ENCODE measurements at regions not wholly inside any gene's neighbourhood (a gene's known extent, or its start where the extent isn't known, plus 50 kb on each side); places are given as distances from the start of the nearest gene placed in this dataset.

- TF ChIP-seq, protein P1, sequence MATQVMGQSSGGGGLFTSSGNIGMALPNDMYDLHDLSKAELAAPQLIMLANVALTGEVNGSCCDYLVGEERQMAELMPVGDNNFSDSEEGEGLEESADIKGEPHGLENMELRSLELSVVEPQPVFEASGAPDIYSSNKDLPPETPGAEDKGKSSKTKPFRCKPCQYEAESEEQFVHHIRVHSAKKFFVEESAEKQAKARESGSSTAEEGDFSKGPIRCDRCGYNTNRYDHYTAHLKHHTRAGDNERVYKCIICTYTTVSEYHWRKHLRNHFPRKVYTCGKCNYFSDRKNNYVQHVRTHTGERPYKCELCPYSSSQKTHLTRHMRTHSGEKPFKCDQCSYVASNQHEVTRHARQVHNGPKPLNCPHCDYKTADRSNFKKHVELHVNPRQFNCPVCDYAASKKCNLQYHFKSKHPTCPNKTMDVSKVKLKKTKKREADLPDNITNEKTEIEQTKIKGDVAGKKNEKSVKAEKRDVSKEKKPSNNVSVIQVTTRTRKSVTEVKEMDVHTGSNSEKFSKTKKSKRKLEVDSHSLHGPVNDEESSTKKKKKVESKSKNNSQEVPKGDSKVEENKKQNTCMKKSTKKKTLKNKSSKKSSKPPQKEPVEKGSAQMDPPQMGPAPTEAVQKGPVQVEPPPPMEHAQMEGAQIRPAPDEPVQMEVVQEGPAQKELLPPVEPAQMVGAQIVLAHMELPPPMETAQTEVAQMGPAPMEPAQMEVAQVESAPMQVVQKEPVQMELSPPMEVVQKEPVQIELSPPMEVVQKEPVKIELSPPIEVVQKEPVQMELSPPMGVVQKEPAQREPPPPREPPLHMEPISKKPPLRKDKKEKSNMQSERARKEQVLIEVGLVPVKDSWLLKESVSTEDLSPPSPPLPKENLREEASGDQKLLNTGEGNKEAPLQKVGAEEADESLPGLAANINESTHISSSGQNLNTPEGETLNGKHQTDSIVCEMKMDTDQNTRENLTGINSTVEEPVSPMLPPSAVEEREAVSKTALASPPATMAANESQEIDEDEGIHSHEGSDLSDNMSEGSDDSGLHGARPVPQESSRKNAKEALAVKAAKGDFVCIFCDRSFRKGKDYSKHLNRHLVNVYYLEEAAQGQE (IDR thresholded peaks at IDR 0.05; ENCODE audit: insufficient replicate concordance, low read depth): no peak
Observed at GRCh38 chr3:40969756-40970466, 229.4 kb upstream of the CTNNB1 start.

DNA sequence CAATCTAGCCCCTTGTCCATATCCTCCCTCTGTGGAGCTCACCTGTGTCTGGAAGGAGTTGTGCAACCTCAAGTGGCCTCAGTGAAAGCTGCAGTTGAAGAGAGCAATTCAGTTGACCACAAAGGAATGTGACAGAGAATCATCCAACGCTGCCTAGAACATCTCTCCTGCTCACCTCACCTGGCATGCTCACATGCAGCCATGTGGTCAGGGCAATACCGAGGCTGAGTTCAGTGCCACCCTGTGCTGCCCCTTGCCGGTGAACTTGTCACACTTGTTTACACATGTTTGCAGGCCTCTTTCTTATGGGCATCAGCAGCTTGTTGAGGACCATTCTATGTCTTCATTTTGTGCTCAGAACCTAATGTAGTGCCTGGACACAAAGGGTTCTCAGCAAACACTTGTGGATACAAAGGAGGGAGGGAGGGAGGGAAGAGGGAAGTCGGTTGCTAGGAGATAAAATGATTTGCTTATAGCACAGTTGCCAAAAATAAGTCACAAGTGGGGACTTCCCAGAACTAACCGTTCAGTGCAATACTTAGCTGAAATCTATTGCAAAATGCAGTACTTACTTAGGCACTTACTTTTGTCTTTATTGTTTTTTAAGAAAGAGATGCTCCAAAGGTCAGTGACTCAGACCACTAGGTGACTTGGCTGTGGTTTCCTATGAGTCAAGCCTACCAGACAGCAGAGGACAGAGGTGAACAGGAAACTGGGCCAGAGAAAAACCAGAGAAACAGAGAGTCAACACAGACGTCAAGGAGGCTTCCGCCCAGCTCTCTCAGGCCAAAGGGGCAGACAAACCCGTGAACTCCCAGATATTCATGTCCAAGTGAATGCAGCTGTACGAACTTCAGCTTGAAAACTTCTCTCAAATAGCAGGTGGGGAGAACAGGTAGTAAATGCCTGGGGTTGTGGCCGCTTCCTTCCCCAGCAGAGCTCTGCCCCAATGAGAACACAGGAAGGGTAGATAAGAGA lies 227.8 kb upstream of the CTNNB1 start:
- Histone ChIP-seq H3K27ac (replicated peaks) (peak overlapping the region; percentile 53), H3K27me3 (ENCODE audit: insufficient read depth, poor library complexity, severe bottlenecking) (no peaks in the 10 kb centered on the region), H3K4me3 (replicated peaks; ENCODE audit: insufficient read depth, low read length) (no peak overlapping the region)
- DNase-seq (ENCODE audit: low read depth in 1 of 2, low spot score in 1 of 2): peak; percentile 49 to 86
- TF ChIP-seq SPI1 (IDR thresholded peaks at IDR 0.05; ENCODE audit: borderline replicate concordance, low read depth) (no peak), CTCF (IDR thresholded peaks at IDR 0.05; ENCODE audit: insufficient read depth, low read length) (no peak)
- TF ChIP-seq, protein P1 (IDR thresholded peaks at IDR 0.05; ENCODE audit: insufficient replicate concordance, low read depth): no peak

More at GRCh38 chr3:40969756-40970466, 229.4 kb upstream of the CTNNB1 start:
- no peaks in the 10 kb centered on the region for H3K27me3 ChIP-seq (ENCODE audit: insufficient read depth, poor library complexity, severe bottlenecking)
- DNase-seq (ENCODE audit: low read depth in 1 of 2, low spot score in 1 of 2): no peak
- H3K27ac ChIP-seq (replicated peaks): no peak overlapping the region
- no peak overlapping the region for H3K4me3 ChIP-seq (replicated peaks; ENCODE audit: insufficient read depth, low read length)

DNA sequence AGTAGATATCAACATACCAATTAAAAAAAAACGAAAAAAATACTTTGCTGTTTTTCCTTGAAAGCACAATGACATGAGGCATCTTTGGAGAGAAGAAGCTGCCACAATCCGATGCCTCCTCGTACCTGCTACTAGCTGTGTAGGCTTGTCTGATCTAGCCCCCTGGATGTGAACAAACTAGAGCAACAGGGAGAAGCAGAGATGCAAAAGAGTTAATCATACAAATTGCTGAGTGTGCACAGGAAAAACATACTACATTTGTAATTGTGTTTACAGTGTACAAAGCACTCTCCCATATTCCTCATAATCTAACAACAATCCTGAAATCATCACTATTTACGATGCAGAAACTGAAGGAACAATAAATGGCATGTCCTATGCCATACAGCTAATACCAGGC lies 227.0 kb upstream of the CTNNB1 start:
- Histone ChIP-seq H3K27ac (replicated peaks) (peak overlapping the region; percentile 53; the same call in 1 of the 2 replicates), H3K27me3 (ENCODE audit: insufficient read depth, poor library complexity, severe bottlenecking) (no peaks in the 10 kb centered on the region), H3K4me3 (replicated peaks; ENCODE audit: insufficient read depth, low read length) (no peak overlapping the region)
- TF ChIP-seq POLR2AphosphoS5 (IDR thresholded peaks at IDR 0.05; ENCODE audit: low read depth) (no peak), CTCF (IDR thresholded peaks at IDR 0.05; ENCODE audit: insufficient read depth, low read length) (no peak), SPI1 (IDR thresholded peaks at IDR 0.05; ENCODE audit: borderline replicate concordance, low read depth) (no peak), GABPA (IDR thresholded peaks at IDR 0.05; ENCODE audit: low read depth) (no peak)
- TF ChIP-seq, protein P1 (IDR thresholded peaks at IDR 0.05; ENCODE audit: insufficient replicate concordance, low read depth): no peak
- DNase-seq (ENCODE audit: low read depth in 1 of 2, low spot score in 1 of 2): no peak
